ENCODE measurements at regions not wholly inside any gene's neighbourhood (a gene's known extent, or its start where the extent isn't known, plus 50 kb on each side); places are given as distances from the start of the nearest gene placed in this dataset.

GRCh38 chr15:96878129-96878528 is 547.6 kb downstream of the NR2F2 start:
- Histone ChIP-seq H3K27me3 (ENCODE audit: control insufficient read depth in 5 of 5, insufficient read depth in 4 of 5, low read length in 5 of 5) (no peaks in the 10 kb centered on the region), H3K36me3 (ENCODE audit: control insufficient read depth in 5 of 5, insufficient read depth in 5 of 5, low read length in 5 of 5) (no peaks in the 10 kb centered on the region), H3K27ac (ENCODE audit: low read depth, low read length) (no peak overlapping the region), H3K4me3 (ENCODE audit: low read depth in 1 of 5, low read length in 5 of 5) (no peak overlapping the region), H3K4me1 (ENCODE audit: control insufficient read depth in 5 of 5, insufficient read depth in 5 of 5, low read length in 5 of 5) (no peaks in the 10 kb centered on the region), H3K9me3 (ENCODE audit: control insufficient read depth in 5 of 5, low read length in 5 of 5) (no peaks in the 10 kb centered on the region), H3K9ac (ENCODE audit: low read length in 5 of 5) (no peak overlapping the region)

GRCh38 chr15:96882121-96882772 is 551.7 kb downstream of the NR2F2 start:
- no peak overlapping the region for H3K27ac ChIP-seq (ENCODE audit: low read depth, low read length)
- H3K36me3 ChIP-seq (ENCODE audit: control insufficient read depth in 5 of 5, insufficient read depth in 5 of 5, low read length in 5 of 5): no peaks in the 10 kb centered on the region
- H3K9me3 ChIP-seq (ENCODE audit: control insufficient read depth in 5 of 5, low read length in 5 of 5): no peaks in the 10 kb centered on the region
- H3K4me3 ChIP-seq (ENCODE audit: low read depth in 1 of 5, low read length in 5 of 5): no peak overlapping the region
- H3K4me1 ChIP-seq (ENCODE audit: control insufficient read depth in 5 of 5, insufficient read depth in 5 of 5, low read length in 5 of 5): no peaks in the 10 kb centered on the region
- H3K9ac ChIP-seq (ENCODE audit: low read length in 5 of 5): no peak overlapping the region
- no peaks in the 10 kb centered on the region for H3K27me3 ChIP-seq (ENCODE audit: control insufficient read depth in 5 of 5, insufficient read depth in 4 of 5, low read length in 5 of 5)

- no peak overlapping the region for H3K27ac ChIP-seq (ENCODE audit: low read depth, low read length)
- peaks cover 0 to 5% (median 0%) of the 10 kb centered on the region in 5 donors for H3K4me1 ChIP-seq (ENCODE audit: control insufficient read depth in 5 of 5, insufficient read depth in 5 of 5, low read length in 5 of 5)
- no peaks in the 10 kb centered on the region for H3K9me3 ChIP-seq (ENCODE audit: control insufficient read depth in 5 of 5, low read length in 5 of 5)
- H3K4me3 ChIP-seq (ENCODE audit: low read depth in 1 of 5, low read length in 5 of 5): no peak overlapping the region
- no peaks in the 10 kb centered on the region for H3K36me3 ChIP-seq (ENCODE audit: control insufficient read depth in 5 of 5, insufficient read depth in 5 of 5, low read length in 5 of 5)
- H3K27me3 ChIP-seq (ENCODE audit: control insufficient read depth in 5 of 5, insufficient read depth in 4 of 5, low read length in 5 of 5): no peaks in the 10 kb centered on the region
- no peak overlapping the region for H3K9ac ChIP-seq (ENCODE audit: low read length in 5 of 5)
Observed at GRCh38 chr15:96887730-96888129, 557.2 kb downstream of the NR2F2 start.

- Histone ChIP-seq H3K9me3 (ENCODE audit: control insufficient read depth in 5 of 5, low read length in 5 of 5) (no peaks in the 10 kb centered on the region), H3K36me3 (ENCODE audit: control insufficient read depth in 5 of 5, insufficient read depth in 5 of 5, low read length in 5 of 5) (no peaks in the 10 kb centered on the region), H3K27me3 (ENCODE audit: control insufficient read depth in 5 of 5, insufficient read depth in 4 of 5, low read length in 5 of 5) (no peaks in the 10 kb centered on the region), H3K9ac (ENCODE audit: low read length in 5 of 5) (no peak overlapping the region), H3K4me3 (ENCODE audit: low read depth in 1 of 5, low read length in 5 of 5) (no peak overlapping the region), H3K4me1 (ENCODE audit: control insufficient read depth in 5 of 5, insufficient read depth in 5 of 5, low read length in 5 of 5) (peaks cover 0 to 5% (median 0%) of the 10 kb centered on the region in 5 donors), H3K27ac (ENCODE audit: low read depth, low read length) (no peak overlapping the region)
Observed at GRCh38 chr15:96888764-96889163, 558.3 kb downstream of the NR2F2 start.

- H3K27ac ChIP-seq (ENCODE audit: low read depth, low read length): no peak overlapping the region
- peak overlapping the region; percentile 50 to 68 (median 60) for H3K4me3 ChIP-seq (ENCODE audit: low read depth in 1 of 5, low read length in 5 of 5)
- peaks cover 0 to 5% (median 0%) of the 10 kb centered on the region in 5 donors for H3K4me1 ChIP-seq (ENCODE audit: control insufficient read depth in 5 of 5, insufficient read depth in 5 of 5, low read length in 5 of 5)
- H3K36me3 ChIP-seq (ENCODE audit: control insufficient read depth in 5 of 5, insufficient read depth in 5 of 5, low read length in 5 of 5): no peaks in the 10 kb centered on the region
- no peaks in the 10 kb centered on the region for H3K27me3 ChIP-seq (ENCODE audit: control insufficient read depth in 5 of 5, insufficient read depth in 4 of 5, low read length in 5 of 5)
- no peak overlapping the region for H3K9ac ChIP-seq (ENCODE audit: low read length in 5 of 5)
- H3K9me3 ChIP-seq (ENCODE audit: control insufficient read depth in 5 of 5, low read length in 5 of 5): no peaks in the 10 kb centered on the region
Observed at GRCh38 chr15:96889734-96890480, 559.4 kb downstream of the NR2F2 start.

- Histone ChIP-seq H3K36me3 (ENCODE audit: control insufficient read depth in 5 of 5, insufficient read depth in 5 of 5, low read length in 5 of 5) (no peaks in the 10 kb centered on the region), H3K9ac (ENCODE audit: low read length in 5 of 5) (no peak overlapping the region), H3K9me3 (ENCODE audit: control insufficient read depth in 5 of 5, low read length in 5 of 5) (no peaks in the 10 kb centered on the region), H3K27me3 (ENCODE audit: control insufficient read depth in 5 of 5, insufficient read depth in 4 of 5, low read length in 5 of 5) (no peaks in the 10 kb centered on the region), H3K27ac (ENCODE audit: low read depth, low read length) (no peak overlapping the region), H3K4me3 (ENCODE audit: low read depth in 1 of 5, low read length in 5 of 5) (peak overlapping the region in 4 of 5 donors; percentile 2 to 68 (median 38)), H3K4me1 (ENCODE audit: control insufficient read depth in 5 of 5, insufficient read depth in 5 of 5, low read length in 5 of 5) (peaks cover 0 to 5% (median 0%) of the 10 kb centered on the region in 5 donors)
Observed at GRCh38 chr15:96891046-96891445, 560.5 kb downstream of the NR2F2 start.

- Histone ChIP-seq H3K4me3 (ENCODE audit: low read depth in 1 of 5, low read length in 5 of 5) (no peak overlapping the region), H3K27me3 (ENCODE audit: control insufficient read depth in 5 of 5, insufficient read depth in 4 of 5, low read length in 5 of 5) (no peaks in the 10 kb centered on the region), H3K9me3 (ENCODE audit: control insufficient read depth in 5 of 5, low read length in 5 of 5) (no peaks in the 10 kb centered on the region), H3K4me1 (ENCODE audit: control insufficient read depth in 5 of 5, insufficient read depth in 5 of 5, low read length in 5 of 5) (peaks cover 0 to 5% (median 0%) of the 10 kb centered on the region in 5 donors), H3K27ac (ENCODE audit: low read depth, low read length) (no peak overlapping the region), H3K36me3 (ENCODE audit: control insufficient read depth in 5 of 5, insufficient read depth in 5 of 5, low read length in 5 of 5) (no peaks in the 10 kb centered on the region), H3K9ac (ENCODE audit: low read length in 5 of 5) (no peak overlapping the region)
Observed at GRCh38 chr15:96893159-96893906, 562.8 kb downstream of the NR2F2 start.

GRCh38 chr15:96894659-96895058 is 564.2 kb downstream of the NR2F2 start:
- Histone ChIP-seq H3K9ac (ENCODE audit: low read length in 5 of 5) (no peak overlapping the region), H3K36me3 (ENCODE audit: control insufficient read depth in 5 of 5, insufficient read depth in 5 of 5, low read length in 5 of 5) (no peaks in the 10 kb centered on the region), H3K27me3 (ENCODE audit: control insufficient read depth in 5 of 5, insufficient read depth in 4 of 5, low read length in 5 of 5) (no peaks in the 10 kb centered on the region), H3K4me3 (ENCODE audit: low read depth in 1 of 5, low read length in 5 of 5) (no peak overlapping the region), H3K27ac (ENCODE audit: low read depth, low read length) (no peak overlapping the region), H3K4me1 (ENCODE audit: control insufficient read depth in 5 of 5, insufficient read depth in 5 of 5, low read length in 5 of 5) (peaks cover 0 to 5% (median 0%) of the 10 kb centered on the region in 5 donors), H3K9me3 (ENCODE audit: control insufficient read depth in 5 of 5, low read length in 5 of 5) (no peaks in the 10 kb centered on the region)

- H3K4me3 ChIP-seq (ENCODE audit: low read depth in 1 of 5, low read length in 5 of 5): no peak overlapping the region
- H3K27me3 ChIP-seq (ENCODE audit: control insufficient read depth in 5 of 5, insufficient read depth in 4 of 5, low read length in 5 of 5): no peaks in the 10 kb centered on the region
- no peaks in the 10 kb centered on the region for H3K36me3 ChIP-seq (ENCODE audit: control insufficient read depth in 5 of 5, insufficient read depth in 5 of 5, low read length in 5 of 5)
- no peaks in the 10 kb centered on the region for H3K9me3 ChIP-seq (ENCODE audit: control insufficient read depth in 5 of 5, low read length in 5 of 5)
- H3K4me1 ChIP-seq (ENCODE audit: control insufficient read depth in 5 of 5, insufficient read depth in 5 of 5, low read length in 5 of 5): no peaks in the 10 kb centered on the region
- H3K27ac ChIP-seq (ENCODE audit: low read depth, low read length): no peak overlapping the region
- H3K9ac ChIP-seq (ENCODE audit: low read length in 5 of 5): no peak overlapping the region
Observed at GRCh38 chr15:96896766-96897165, 566.3 kb downstream of the NR2F2 start.

- Histone ChIP-seq H3K4me1 (ENCODE audit: control insufficient read depth in 5 of 5, insufficient read depth in 5 of 5, low read length in 5 of 5) (no peaks in the 10 kb centered on the region), H3K9ac (ENCODE audit: low read length in 5 of 5) (no peak overlapping the region), H3K36me3 (ENCODE audit: control insufficient read depth in 5 of 5, insufficient read depth in 5 of 5, low read length in 5 of 5) (no peaks in the 10 kb centered on the region), H3K27me3 (ENCODE audit: control insufficient read depth in 5 of 5, insufficient read depth in 4 of 5, low read length in 5 of 5) (no peaks in the 10 kb centered on the region), H3K4me3 (ENCODE audit: low read depth in 1 of 5, low read length in 5 of 5) (no peak overlapping the region), H3K9me3 (ENCODE audit: control insufficient read depth in 5 of 5, low read length in 5 of 5) (peaks cover 8 to 28% (median 21%) of the 10 kb centered on the region in 5 donors), H3K27ac (ENCODE audit: low read depth, low read length) (no peak overlapping the region)
Observed at GRCh38 chr15:96914081-96914480, 583.6 kb downstream of the NR2F2 start.
